ENCODE measurements at regions not wholly inside any gene's neighbourhood (a gene's known extent, or its start where the extent isn't known, plus 50 kb on each side); places are given as distances from the start of the nearest gene placed in this dataset.

- DNase-seq: no peak
- Histone ChIP-seq H3K4me3 (no peak overlapping the region), H3K4me1 (no peaks in the 10 kb centered on the region), H3K27ac (no peak overlapping the region), H3K27me3 (no peaks in the 10 kb centered on the region), H3K9me3 (no peaks in the 10 kb centered on the region), H3K36me3 (no peaks in the 10 kb centered on the region)
- TF ChIP-seq, protein P1, sequence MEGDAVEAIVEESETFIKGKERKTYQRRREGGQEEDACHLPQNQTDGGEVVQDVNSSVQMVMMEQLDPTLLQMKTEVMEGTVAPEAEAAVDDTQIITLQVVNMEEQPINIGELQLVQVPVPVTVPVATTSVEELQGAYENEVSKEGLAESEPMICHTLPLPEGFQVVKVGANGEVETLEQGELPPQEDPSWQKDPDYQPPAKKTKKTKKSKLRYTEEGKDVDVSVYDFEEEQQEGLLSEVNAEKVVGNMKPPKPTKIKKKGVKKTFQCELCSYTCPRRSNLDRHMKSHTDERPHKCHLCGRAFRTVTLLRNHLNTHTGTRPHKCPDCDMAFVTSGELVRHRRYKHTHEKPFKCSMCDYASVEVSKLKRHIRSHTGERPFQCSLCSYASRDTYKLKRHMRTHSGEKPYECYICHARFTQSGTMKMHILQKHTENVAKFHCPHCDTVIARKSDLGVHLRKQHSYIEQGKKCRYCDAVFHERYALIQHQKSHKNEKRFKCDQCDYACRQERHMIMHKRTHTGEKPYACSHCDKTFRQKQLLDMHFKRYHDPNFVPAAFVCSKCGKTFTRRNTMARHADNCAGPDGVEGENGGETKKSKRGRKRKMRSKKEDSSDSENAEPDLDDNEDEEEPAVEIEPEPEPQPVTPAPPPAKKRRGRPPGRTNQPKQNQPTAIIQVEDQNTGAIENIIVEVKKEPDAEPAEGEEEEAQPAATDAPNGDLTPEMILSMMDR (IDR thresholded peaks at IDR 0.05): no peak
- TF ChIP-seq POLR2A (IDR thresholded peaks at IDR 0.05): no peak
Measured at GRCh38 chr5:130337179-130337888, 433.1 kb downstream of the CHSY3 start.

DNA sequence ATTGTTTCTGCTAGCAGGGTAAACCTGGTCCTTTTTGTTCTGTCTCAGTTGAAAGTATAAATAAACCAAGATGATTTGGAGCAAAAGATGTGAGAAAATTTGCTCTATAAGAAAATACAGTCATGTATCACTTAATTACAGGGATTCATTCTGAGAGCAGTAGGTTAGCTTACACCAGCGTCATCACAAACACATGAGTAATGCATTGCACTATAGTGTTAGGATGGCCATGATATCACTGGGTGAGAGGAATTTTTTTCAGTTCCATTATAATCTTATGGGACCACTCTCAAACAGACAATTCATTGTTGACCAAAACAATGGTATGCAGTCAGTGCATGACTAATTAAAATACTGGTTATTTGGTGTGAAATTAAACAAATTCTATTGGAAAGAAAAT lies 430.9 kb downstream of the CHSY3 start:
- TF ChIP-seq, protein P1 (IDR thresholded peaks at IDR 0.05): no peak
- Histone ChIP-seq H3K9me3 (no peaks in the 10 kb centered on the region), H3K27ac (no peak overlapping the region), H3K27me3 (no peaks in the 10 kb centered on the region), H3K36me3 (no peaks in the 10 kb centered on the region), H3K4me3 (no peak overlapping the region), H3K4me1 (no peaks in the 10 kb centered on the region)
- DNase-seq: no peak

DNA sequence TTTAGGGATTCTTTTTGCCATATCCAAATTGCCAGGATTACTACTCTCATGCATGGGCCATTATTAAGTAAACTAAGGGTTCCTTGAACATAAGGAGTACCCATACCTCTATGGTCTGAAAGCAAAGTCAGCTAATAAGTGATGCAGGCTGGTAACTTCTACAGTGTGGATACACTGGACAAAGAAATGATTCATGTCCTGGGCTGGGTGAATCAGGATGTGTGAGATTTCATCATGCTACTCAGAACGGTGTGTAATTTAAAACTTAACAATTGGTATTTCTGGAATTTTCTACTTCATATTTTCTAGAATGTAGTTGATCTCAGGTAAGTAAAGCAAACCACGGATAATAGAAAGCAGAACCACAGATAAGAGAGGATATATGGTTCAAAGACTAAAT lies 428.8 kb downstream of the CHSY3 start:
- peaks cover 0 to 4% (median 0%) of the 10 kb centered on the region in 4 donors for H3K9me3 ChIP-seq
- H3K4me1 ChIP-seq: no peaks in the 10 kb centered on the region
- H3K27me3 ChIP-seq: no peaks in the 10 kb centered on the region
- no peaks in the 10 kb centered on the region for H3K36me3 ChIP-seq
- no peak overlapping the region for H3K27ac ChIP-seq
- no peak for DNase-seq
- no peak overlapping the region for H3K4me3 ChIP-seq
- TF ChIP-seq, protein P1 (IDR thresholded peaks at IDR 0.05): no peak
- TF ChIP-seq POLR2A (IDR thresholded peaks at IDR 0.05): no peak

- TF ChIP-seq POLR2A (IDR thresholded peaks at IDR 0.05): no peak
- TF ChIP-seq, protein P1 (IDR thresholded peaks at IDR 0.05): no peak
- Histone ChIP-seq H3K27me3 (no peaks in the 10 kb centered on the region), H3K4me1 (no peaks in the 10 kb centered on the region), H3K9me3 (peaks cover 0 to 4% (median 0%) of the 10 kb centered on the region in 4 donors), H3K4me3 (no peak overlapping the region), H3K27ac (no peak overlapping the region), H3K36me3 (no peaks in the 10 kb centered on the region)
- DNase-seq: no peak
Measured at GRCh38 chr5:130331332-130331731, 427.1 kb downstream of the CHSY3 start.

DNA sequence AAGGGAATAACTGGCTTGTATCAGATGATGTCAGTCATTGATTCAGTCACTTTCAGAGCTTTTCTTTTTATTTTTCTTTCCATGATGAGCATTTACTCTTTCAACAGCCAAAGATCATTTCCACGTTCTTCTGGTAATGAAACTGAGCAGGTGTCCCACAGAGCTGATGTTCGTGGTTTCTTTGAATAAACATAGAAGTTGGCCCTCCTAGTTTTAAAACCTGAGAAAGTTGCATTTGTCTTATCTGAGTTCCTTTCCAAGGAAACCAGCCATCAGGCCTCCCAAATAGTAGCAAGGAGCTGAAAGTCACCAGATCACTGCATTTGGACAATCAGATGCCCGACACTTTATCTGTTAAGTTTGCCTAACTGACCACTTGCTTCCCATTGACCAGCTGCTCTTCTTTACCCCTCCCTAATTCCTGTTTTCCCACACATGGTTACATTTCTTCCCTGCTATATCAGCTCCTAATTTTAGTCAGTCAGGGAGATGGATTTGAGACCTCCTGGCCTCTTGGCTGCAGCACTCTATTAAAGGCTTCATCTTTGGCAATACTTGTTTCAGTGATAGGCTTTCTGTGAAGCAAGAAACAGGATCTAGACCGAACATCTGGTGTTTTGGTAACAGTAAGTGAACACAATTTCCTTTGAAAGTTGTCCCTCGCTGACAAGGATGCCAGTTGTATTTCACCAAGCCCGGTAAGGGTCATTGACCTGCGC lies 420.8 kb downstream of the CHSY3 start:
- Histone ChIP-seq H3K4me1 (no peaks in the 10 kb centered on the region), H3K4me3 (no peak overlapping the region), H3K9me3 (peaks cover 0 to 4% (median 0%) of the 10 kb centered on the region in 4 donors), H3K36me3 (no peaks in the 10 kb centered on the region), H3K27ac (no peak overlapping the region), H3K27me3 (no peaks in the 10 kb centered on the region)
- TF ChIP-seq POLR2A (IDR thresholded peaks at IDR 0.05): no peak
- TF ChIP-seq, protein P1 (IDR thresholded peaks at IDR 0.05): no peak
- DNase-seq: no peak
